ENCODE measurements at regions not wholly inside any gene's neighbourhood (a gene's known extent, or its start where the extent isn't known, plus 50 kb on each side); places are given as distances from the start of the nearest gene placed in this dataset.

DNA sequence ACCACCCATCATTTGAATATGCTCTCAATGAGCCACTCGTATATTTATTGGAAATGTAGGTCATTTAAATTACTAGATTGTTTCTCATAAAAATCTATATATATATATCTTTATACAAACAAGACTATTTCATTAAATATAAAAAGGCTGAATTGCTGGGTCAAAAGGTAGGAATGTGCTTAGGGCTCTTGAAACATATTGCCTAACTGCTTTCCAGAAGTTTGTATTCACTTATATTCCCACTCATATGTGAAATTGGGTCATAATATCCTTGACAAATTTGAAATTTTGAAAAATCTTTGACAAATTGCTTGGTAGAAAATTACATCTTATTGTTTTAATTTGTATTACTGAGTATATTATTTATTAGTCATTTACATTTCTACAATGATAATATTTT lies 999.8 kb upstream of the CDH2 start:
- DNase-seq, result no peak

DNA sequence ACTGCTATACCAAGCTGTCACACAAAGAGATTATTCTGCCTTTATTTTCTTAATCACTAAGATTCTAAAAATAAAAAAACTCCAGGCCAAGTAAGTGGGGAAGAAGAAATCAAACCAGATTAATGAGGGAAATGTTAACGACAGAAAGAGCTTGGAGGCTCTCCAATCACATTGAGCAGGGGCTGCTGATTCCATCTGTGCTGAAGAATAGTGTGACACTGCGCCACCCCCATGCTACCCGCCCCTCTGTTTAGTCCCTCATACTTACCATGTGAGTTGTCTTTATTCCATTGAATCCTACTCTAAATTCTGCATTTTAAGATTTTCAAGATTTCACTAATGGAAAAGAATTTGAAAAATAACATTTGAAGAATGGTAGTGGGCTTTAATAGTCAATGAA lies 998.0 kb upstream of the CDH2 start:
- DNase-seq, result peak; percentile 51

DNA sequence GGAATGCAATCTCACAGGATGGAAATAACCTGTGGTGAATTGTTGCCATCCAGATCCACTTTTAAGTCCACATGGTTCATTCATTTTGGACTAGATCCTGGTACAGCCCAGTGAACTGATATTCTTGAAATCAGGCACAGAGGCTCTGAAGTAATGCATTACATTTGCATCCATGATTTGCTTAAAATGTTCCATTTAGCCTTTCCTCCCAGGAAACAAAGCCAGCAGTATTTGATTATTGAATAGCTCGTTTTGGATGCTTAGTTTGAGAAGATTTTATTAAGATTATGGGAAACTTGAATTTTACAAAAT lies 995.8 kb upstream of the CDH2 start:
- no peak for DNase-seq

DNA sequence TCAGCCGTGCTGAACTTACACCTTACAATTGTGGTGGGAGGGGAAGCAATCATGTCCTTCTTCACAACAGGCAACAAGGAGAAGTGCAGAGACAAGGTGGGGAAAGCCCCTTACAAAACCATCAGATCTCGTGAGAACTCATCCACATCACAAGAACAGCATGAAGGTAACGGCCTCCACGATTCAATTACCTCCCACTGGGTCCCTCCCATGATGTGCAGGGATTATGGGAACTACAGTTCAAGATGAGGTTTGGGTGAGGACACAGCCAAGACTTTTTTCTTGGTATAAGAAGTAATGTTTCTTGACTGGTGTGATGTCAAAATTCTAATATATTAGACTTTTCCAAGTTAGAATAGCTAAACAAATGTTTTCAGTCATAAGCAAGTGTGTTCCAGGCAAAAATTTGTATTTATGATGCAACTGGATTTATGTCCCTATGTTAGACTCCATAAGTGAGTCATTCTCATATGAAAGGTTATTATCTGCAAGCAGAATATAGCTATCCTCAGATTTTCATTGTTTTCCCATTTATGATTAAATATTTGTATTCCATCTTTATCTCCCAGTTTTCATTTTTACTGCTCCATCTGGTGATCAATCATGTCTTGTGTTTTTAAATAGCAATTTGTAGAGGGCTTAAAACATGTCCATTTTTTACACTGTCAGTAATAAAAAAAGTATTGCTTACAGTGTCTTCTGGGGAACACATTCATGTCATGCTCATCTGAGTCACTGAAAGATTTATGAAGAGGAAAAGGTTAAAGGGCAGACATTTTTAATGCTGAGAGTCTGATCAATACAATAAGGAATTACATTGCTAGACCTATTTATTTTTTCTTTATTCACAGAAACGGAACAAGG lies 995.2 kb upstream of the CDH2 start:
- DNase-seq, result peak; percentile 58

DNA sequence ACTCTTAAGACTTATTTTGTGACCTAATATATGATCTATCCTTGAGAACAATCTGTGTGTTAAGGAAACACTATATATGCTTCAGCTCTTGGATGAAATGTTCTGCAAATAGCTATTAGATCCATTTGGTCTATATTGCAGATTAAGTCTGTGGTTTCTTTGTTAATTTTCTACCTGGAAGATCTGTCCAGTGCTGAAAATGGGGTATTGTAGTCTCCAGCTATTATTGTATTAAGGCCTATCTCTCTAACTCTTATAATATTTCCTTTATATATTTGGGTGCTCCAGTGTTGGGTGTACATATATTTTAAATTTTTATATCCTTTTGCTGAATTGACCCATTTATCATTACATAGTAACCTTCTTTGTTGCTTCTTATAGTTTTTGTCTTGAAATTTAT lies 992.7 kb upstream of the CDH2 start:
- no peak for DNase-seq

DNA sequence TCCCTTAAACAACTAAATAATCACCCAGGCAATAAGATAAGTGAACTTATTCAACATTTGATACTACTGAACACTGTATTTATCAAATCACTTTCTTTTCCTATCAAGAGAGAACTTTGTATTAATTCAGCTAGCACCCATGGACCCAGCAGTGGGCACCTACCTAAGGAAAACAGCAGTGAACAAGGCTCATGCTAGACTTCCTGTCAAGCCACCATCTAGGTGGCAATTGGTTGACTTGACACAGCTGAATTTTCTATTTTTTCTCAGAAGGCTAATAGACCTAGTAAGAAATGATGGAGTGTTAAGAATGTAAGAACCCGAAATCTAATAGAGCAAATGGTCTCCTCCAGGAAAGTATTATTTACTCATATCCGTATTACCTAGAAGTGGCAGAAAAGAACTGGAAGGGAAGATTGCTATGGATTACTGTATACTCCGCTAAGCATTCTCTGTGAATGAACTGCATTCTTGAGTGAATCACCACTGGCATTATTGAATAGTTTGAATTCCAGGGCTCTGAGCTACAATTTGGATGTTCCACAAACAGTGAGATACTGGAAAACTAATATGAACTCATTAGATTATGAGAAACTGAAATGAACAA lies 988.2 kb upstream of the CDH2 start:
- peak; percentile 97 for DNase-seq

DNA sequence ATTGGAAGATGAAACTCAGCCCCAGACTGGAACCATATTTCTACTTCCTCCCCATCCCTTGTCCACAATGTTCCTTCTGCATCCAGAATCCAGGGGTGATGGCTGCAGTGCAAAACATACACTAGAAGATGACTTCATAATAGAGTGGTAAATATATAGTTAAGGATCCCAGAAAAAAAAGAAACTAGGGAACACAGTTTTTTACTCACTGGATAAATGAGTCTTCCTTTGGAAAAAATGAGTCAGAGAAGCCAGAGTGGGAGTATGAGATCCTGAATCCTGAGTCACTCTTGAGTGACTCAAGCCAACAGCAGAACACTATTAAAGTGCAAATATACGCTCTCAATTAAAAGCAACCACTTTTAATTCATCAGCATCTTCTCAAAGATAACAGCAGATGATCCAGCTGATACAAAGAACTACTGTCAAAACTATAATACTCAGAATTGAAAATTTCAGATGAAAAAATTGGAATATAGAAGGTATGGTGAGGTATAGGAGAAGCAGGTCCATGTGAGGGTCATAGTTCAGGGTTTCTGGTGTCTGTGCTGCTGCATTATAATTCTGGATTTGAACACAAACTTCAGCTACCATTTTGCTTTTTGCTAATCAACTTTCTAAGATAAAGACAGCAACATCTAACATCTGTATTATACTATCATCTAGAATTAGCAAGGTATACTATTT lies 987.2 kb upstream of the CDH2 start:
- peak; percentile 98 for DNase-seq

DNA sequence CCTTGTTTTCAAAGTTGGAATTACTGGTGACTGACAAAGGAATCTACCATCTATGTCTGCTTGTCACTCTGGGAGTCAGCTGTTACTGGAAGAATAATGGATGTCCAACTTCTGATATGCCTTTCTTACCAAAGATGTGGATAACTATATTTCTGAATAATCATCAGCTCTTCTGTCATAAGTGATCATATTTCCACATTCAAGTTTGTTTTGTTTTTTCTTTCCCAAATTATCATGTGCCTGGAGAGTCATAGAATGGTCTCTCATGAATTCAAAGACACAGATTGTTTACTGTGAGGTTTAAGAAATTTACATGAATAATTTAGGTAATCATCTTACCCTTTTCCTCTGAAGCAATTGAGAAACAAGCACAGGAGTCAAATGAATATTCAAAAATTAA lies 986.7 kb upstream of the CDH2 start:
- no peak for DNase-seq

DNA sequence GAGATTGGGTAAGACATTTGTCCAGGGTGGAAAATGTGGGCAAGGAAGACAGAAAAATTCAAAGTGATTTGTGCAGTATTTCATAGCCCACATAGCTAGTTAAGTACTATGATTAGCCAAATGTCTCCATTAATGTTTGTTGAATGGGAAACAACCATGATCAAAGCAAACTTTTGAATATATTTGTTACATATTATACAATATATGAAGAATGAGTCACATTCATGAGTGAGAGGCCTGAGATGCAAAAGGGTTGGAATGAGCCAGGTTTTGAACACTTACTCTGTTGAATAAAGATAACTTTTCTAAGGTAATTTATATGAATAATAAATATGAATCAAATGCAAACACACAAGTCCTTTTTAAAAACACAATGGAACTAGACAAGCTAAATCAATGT lies 984.5 kb upstream of the CDH2 start:
- no peak for DNase-seq

DNA sequence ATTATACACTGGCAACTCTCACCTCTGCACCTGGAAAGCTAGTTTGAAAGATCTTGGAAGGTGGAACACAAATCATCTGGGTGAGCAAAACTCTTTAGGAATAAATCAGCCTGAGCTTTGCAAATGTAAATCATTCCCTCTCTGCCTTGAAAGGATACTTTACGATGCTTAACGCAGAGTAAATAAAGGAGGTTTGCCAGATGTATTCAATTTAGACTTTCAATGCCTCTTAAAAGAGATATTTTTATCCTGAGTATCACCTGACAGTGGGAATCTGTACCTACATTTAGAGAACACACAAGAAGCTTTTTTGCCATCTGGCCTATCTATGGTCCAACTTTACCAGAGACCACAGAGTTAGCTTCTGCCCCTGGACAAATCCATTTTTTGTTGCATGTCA lies 983.2 kb upstream of the CDH2 start:
- no peak for DNase-seq

DNA sequence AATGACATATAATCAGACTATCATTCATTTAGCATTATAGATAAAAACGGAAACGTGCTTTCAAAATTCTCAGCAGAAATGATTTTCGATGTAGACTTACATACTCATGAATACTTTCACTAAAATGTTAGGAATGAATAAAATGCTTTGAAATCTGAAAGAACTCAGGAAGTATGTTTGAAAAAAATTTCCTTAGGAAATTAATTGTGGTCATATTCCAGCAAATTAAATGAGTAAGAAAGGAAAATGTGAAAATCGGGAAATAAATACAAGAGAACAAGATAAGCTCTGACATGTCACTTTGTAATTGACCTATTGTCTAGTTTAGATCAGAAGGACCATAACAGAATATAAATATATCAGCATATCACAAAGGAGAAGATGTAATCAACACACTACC lies 981.0 kb upstream of the CDH2 start:
- DNase-seq, result no peak

DNA sequence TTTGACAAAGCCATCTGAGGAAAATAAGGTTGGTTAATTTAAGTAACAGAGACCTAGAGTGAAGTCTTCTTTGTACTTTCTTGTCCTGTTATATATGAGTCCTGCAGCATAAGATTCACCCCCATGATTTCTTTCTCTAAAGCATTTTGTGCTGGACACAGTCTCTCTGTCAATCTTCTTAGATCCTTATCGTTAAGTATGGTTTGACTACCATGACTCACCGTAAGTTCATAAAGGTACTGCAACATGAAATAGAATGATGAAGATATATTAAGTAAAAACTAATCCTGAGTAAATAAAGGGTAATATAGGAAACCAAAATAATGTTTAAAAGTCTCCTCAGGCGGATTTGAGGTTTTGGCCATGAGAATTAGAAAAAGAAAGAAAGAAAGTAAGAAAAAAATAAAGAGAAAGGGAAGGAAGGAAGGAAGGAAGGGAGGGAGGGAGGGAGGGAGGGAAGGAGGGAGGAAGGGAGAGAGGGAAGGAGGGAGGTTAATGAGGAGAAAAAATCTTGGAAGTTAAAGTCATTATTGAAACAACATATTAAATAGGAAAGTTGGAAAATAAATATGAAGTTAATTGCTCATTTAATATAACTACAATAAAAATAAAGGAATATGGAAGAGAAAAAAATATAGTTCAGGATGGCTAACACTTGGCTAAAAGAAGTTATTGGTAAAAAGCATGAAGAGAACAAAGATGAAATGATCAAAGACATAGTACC lies 980.3 kb upstream of the CDH2 start:
- DNase-seq, result no peak

DNA sequence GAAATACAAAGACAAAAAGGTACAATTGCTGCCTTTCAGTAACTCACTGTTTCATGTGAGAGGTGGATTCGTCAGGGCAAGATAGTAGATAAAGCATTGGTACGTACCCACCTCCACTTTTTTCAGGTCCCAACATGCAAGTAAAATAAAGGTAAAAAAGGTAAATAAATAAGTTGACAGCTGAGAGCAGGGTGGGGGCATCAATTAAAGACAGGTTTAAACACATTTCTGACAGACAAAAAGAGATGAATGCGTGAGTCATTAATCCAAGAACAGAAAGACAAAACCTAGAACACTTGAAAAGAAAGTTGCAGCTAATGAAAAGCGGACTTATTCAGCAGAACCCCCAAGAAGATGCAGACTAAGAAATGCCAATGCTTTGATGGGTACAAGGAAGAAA lies 979.6 kb upstream of the CDH2 start:
- no peak for DNase-seq

DNA sequence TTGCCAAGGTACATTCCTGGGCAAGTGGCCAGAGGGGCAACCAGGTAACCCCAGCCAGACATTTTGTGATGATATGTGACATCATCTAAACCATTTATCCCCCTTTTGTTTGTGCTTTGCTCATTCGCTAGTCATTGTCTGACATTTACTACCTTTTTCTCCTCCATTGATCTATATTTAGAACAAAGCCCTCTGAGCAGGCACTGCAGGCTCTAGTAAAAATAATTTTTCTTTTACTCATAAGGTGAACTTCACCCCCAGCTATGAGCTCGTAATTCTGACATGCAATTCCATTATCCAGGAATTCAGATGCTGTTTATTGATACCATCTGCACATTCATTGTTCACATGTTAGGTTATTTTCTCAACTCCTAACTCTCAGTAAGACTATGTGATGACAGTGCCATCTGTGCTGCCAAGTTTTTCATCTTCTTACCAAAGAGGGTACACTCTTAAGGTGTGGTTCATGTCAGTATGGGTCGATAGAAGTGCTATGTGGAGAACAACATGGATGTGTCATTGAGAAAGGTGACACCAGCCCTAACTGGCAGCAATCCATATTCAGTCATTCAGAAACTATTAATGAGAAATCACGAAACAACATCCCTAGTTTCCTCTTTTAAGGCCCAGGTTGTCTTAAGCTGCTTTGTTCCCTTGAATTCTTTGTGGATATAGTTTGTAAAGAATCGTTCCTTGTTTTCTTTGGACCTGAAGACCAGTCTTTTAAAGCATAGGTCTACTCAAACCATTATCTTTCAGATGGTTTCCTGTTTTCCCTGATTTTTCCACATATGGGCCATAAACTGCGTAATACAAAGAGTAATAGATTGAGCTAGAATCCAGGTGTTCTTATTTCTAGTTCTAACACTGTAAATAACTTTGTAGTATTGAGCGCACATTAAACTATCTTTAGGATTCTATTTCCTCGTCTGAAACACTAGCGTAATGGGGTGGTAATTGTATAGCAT lies 978.1 kb upstream of the CDH2 start:
- peak; percentile 96 for DNase-seq

DNA sequence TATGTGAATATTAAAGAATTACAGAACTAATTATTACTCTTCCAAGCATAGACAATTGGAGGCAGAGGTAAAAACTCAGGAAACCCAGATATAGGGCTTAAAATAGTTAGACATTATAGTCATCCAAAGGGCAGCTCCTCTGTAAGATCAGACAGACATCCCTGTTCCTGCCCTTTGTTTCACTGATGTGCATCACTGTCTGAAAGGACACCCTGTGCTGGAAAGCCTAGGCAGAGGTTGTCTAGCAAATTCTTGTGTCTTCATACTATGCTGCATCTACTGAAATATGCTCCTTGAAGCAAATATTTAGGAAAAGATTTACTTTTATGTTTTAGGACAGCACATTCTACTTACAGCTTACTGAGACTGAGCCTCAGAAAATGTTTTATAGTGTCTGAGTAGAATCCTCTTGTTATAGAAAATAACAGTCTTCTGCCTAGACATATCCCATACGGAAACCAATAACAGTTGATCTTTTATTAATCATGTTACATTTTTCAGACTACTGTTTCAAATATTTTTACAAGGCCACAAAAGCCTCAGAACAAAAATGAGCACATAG lies 977.3 kb upstream of the CDH2 start:
- DNase-seq, result peak; percentile 82

DNA sequence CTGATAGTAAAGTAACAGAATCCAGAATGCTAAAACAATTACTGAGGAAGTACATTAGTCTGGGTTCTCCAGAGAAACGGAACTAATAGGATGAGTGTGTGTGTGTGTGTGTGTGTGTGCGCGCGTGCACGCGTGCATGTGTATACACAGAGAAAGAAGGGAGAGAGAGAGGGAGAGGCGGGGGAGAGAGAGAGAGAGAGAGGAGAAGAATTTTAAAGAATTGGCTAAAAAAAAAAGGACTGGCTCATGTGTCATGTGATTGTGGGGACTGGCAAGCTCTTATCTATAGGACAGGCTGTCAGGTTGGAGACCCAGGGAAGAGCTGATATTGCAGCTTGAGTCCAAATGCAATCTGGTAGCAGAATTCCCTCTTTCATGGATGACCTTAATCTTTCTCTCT lies 976.2 kb upstream of the CDH2 start:
- no peak for DNase-seq

DNA sequence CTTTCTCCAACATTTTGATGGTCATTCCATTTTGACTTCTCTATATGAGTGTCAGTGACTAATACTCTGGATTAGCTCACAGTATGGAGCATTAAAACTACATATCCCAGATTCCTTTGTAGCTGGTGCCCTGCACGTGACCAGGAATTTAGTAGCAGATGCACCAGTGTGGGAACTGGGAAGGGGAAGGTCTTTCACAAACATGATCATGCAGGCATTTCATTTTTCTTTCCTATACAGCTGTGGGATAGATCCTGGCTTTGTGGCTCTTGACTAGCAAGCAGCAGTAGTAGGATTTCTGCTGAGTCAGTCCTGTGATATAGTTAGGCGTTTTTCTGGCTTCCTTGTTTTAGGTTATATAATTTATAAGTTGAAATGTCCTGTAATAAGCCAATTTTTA lies 971.0 kb upstream of the CDH2 start:
- peak; percentile 80 for DNase-seq

DNA sequence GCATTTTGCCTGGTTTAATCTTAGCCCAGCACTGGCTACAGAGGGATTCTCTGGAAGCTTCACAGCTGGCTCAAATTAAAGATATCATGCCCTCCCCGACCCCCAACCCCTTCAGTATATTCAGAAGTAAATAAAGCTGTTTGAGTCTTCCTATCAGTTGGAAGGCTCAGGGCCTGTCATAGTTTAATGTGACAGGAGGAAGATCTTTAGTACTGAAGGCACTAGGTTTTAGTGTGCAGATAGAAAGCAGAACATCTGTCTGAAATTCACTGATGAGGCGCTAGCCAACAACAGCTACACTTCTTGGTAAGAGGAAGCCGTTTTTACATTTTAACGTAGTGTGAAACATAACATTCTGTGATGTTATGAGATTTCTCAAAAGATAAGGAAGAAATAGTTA lies 969.1 kb upstream of the CDH2 start:
- no peak for DNase-seq

DNA sequence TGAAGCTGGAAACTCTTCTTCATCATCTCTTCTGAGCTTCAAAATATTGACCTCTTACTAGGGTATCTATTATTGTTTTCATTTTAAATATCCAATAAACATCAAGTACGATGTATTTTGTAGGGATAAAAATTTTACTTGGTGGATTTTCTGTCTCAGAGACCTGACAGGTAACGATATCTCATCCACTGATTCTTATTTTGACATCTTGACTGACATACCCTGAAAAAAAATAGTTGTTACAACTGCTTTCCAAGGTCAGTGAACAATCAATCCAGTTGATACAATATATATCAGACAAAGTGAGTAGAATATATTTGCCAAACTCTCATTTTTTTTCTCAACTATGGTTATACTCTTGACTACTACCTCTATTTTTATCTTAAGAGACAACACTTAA lies 963.7 kb upstream of the CDH2 start:
- DNase-seq, result no peak

DNA sequence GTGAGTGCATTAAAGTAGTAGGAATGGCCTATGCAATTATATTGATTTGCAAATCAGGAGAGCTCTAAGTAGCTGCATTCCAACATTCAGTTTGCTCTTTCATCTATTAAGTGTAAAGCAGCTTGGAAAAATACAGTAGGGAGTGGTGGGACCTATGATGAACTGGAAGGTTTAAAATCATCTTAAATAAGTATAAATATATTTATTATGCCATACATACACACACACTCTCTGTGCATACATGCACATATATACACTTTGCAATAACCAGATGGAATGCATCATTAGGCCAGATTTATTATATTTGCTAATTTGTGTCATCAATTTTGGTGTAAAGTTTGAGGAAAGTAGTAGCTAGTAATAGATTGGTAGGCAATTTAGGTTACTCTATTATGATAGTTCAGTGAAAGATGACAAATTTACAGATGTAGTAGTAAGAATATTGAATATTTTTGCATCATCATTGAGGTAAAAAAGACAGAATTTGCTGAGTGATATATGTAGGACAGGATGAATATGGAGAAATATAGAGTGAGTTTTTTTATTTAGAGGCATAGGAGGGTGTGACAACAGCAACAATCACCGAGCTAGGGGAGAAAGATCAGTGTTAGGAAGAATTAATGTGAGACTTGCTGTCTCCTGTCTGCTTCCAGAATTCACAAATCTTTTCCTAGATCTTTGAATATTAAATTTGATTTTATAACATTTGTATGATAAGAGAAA lies 961.0 kb upstream of the CDH2 start:
- no peak for DNase-seq

Measured in fibroblast of skin of right biceps (primary cell).